ENCODE measurements at regions not wholly inside any gene's neighbourhood (a gene's known extent, or its start where the extent isn't known, plus 50 kb on each side); places are given as distances from the start of the nearest gene placed in this dataset.
"Not testable (repeated sequence)": the region's sequence is repeated elsewhere in the genome, so short reads cannot be mapped to it uniquely, and the experiment has no call there.

DNA sequence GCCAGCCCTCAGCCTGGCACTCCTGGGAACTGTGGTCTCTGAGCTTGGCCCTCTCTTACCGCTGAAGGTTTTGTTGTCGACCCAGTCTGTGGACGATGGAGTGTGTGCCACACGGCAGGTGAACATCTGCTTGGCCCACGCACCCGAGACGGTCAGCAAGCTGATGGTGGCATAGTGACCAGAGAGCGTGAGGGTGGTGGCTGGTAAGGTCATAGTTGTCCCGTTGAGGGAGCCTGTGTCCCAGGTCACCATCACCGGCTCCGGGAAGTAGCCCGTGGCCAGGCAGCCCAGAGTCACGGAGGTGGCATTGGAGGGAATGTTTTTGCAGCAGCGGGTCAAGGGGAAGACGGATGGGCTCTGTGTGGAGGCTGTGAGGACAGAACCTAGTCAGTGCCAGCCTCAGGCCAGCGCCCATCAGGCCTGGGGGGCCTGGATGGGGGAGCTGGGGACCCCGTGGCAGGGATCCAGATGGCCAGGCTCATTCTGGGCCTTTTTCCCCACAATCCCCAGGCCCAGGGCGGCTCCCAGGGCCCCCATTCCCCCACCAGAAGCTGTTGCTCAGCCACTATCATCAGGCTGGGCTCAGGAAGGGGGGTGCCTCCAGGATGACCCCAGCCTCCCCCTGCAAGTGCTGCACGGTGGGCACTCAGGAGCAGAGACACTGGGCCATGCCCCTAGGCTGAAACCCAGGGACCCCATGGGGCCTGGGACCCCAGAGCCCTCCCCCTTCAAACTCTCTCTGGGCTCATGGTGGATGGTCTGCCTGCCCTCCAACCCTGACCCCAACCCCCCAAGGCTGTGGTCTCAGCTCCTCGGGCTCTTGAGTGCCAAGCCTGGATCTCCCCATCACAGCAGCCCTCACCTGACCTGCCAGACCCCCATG is 75.2 kb downstream of the TMEM121 start:
- DNase-seq: no peak

DNA sequence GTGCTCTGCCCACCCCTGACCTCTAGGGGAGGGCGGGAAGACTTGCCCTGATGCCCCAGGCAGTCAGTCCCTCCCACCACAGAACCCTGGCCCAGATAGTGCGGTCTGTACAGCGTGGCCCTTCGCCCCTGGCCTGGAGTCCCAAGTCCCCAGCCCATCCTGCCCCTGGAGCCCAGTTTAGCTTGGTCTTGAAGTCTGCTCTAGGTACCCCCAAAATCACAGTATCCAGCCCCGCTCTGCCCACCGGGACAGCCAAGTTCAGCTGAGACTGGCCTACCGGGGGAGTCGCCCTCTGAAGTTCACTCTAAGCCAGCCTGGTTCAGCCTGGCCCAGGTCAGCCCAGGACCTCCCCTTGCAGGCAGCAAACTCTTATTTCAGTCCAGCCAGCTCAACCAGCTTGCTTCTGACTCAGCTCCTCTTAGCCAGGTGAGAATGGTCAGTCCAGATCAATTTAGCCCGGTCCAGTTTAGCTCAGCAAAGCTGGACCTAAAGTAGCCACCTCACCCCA is 75.9 kb downstream of the TMEM121 start:
- DNase-seq: no peak

DNA sequence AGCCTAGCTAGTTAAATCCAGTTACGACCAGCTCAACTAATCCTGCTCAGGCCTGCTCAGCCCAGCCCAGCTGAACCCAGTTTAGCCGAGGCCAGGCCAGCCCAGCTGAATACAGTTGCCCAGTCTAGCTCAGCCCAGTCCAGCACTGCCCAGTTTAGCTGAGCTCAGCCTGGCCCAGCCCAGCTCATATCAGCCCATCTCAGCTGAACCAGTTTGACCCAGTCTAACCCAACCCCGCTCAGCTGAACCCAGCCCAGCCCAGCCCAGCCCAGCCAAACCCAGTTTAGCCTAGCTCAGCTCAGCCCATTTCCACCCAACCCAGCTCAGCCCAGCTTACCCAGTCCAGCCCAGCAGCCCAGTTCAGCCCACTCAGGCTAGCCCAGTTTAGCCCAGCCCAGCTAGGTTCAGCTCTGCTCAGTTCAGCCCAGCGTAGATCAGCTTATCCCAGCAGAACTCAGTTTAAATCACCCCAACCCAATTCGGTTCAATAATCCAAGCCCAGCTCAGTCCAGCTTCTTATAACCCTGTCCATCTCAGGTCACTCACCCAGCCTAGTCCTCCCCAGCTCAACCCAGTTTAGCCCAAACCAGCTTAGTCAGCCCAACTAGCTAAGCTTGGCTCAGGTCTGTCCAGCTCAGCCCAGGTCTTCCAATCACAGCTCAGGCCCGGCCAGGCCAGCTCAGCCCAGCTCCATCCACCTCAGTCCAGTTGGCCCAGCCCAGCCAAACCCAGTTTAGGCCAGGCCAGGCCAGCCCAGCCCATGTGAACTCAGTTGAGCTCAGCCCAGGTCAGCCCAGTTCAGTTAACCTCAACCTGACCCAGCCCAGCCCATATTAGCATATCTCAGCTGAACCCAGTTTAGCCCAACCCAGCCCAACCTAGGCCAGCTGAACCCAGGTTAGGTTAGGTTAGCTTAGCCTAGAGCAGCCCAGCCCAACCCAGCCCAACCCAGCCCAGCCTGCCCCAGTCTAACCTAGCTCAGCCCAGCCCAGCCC is 76.7 kb downstream of the TMEM121 start:
- DNase-seq: no peak

DNA sequence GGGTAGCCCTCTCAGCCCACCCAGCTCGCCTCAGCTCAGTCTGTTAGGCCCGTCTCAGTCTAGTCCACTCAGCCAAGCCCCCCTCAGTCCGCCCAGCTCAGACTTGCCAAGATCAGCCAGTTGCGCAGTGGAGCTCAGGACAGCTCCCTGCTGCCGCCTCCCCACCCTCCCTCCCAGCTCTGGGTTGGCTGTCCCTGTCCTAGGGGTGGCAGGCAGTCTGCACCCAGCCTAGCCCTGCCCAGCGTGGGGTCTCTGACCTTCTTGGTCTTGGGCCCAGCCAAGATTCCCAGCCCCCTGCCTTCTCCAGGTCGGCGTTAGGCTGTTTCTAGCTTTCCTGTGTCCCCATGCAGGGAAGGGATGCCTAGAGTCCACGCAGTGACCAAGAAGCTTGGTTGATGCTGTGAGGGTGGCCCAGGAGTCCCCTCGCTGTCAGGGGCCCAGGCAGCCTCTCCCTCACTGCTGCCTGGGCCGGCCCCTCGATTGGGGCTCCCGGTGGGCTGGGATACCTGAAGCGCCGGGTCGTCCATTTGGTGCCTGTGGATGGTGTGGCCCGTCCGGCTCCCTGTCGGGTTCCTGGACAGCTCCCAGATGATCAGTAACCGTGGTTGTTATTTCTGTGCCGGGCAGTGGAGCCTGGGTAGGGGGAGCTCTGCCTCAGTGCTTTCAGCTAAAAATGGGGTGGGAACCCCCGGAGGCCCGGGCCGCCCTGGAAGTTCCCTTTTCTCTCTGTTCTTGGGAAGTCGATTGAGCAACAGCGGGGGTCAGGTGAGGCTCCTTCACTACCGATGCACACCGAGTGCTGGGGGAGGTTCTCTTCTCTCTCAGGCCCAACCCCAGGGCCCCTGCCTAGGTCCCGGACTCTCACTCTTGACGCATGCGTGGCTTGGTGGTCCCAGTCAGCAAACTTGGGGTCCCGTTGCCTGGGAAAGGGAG is 78.4 kb downstream of the TMEM121 start:
- DNase-seq: not testable (repeated sequence)

DNA sequence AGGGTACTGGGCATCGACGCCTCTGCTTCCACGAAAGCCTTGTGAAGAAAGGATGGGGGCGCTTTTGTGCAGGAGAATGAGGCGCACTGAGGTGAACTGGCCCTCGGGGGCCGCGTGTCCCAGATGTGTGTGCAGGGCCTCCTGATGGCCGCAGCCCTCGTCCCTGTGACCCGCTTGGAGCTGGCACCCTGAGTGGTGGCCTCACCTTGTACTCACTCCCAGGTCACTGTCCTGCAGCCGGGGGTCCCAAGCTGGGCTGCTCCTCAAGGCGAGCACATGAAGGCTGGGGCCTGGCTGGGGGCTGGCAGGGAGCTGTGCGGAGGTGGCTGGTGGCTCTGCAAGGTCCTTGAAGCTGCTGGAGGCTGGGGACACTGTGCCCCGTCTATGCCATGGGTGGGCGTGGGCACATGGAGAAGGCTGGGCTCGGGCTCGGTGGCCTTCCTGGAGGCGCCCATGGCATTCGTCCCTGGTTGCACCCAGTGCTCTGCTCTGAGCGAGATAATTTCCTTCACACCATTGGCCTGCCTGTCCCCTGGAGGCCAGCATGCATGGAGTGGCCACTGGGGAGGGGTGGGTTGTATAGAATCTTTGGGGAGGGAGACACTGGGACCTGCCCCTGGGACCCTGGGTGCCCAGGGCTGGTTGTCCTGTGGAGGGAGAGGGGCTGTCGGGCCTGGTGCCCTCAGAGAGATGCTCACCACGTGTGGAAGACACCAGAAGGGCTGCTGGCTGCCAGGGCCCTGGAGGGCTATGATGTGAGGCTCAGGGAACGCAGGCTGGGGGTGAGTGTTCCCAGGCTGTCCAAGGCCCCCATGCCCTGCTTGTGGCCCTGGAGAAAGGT is 79.3 kb downstream of the TMEM121 start:
- no peak for DNase-seq

DNA sequence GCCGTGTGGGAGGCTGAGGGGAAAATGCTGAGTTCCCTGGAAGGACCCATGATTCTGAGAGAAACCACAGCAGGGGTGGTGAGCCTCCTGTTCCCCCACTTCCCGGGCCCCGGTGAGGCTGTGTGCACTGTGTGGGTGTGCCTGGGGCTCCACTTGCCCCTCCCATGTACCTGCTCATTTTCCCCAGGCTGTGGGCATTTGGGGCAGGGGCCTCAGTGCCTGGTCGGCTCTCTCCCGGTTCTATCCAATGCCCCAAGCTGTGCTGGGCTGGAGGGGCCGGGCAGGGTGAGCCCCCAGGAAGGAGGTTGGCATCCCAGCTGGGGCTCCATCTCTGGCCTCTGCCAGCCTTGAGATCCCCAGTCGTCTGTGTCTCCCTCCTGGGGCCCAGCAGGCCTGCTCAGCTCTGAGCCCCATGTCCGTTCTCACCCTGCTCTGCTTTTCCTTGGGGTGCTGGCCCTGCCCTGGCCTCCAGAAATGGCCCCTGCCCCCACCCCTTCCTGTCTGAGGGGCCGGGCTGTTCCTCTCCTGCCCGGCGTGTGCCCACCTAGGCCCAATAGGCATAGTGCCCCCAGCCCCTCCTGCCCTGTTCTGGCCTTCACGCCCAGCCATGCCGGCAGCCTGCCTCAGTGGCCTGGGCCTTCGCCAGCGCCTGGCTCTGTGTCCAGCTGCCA is 80.1 kb downstream of the TMEM121 start:
- not testable (repeated sequence) for DNase-seq

DNA sequence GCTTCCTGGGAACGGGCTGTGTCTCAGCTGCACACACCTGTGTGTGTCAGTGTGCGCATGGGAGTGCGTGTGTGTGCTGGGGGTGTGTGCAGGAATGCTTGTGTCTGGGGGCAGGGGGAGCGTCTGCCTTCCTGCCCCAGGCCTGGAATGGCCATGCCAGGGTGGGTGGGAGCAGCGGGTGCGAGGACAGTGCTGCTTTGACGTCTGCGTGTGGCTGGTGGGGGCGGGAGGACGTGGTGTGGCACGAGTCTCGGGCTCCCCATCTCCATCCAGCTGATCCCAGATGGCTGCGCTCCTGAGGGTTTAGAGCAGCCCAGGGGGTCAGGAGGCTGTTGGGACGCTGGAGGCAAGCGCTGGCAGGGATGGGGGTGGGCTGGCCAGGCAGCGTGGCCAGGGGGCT is 80.6 kb downstream of the TMEM121 start:
- DNase-seq: not testable (repeated sequence)

DNA sequence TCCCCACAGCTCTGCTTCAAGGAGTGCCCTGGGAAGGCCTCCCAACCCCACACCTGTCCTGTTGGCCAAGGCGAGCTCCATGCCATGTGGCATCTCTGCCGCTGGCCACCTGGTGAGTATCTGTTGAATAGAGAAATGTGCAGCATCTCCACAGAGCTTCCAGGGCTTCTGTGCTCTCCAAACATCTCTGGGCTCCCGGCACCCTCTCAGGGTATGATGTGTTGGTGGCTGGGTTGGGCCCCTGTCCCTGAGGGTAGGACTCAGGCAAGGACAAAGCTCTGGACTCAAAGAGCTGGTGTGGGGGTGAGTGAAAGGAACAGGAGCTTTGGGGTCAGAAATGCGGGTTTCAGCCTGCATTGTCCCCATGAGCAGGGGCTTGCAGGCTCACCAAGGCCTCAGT is 88.6 kb downstream of the TMEM121 start:
- not testable (repeated sequence) for DNase-seq

DNA sequence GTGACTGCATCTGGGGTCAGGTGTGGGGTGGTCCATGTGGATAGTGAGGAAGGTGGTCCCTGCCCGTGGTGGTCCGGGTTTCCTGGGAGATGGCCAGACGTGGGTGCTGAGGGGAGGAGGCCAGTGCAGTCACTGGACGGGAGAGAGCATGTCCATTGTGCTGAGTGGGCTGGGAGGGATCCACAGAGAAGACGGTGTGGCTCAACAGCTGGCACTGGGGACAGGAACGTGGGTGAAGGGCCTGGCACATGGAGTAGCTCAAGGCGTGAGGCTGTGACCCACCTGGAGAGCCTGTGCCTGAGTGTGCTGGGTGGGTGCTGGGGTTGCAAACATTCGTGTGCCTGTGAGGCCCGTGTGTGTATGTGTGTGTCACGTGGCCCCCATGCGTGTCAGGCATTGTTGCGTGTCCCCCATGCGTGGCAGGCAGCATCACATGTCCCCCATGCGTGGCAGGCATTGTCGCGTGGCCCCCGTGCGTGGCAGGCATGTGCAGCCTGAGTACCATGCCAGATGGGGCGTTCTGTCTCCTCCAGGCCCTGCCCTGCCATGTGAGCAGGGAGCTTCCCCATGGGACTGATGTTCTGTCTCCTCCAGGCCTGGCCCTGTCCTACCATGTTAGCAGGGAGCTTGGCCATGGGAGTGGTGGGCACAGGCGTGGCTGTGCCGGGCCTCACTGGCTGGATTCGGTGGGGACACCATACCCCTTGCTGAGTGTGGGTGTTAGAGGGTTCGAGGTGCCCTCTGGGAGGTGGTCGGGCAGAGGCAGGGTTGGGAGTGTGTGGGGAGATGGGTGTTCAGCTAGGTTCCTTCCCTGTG is 89.8 kb downstream of the TMEM121 start:
- not testable (repeated sequence) for DNase-seq

DNA sequence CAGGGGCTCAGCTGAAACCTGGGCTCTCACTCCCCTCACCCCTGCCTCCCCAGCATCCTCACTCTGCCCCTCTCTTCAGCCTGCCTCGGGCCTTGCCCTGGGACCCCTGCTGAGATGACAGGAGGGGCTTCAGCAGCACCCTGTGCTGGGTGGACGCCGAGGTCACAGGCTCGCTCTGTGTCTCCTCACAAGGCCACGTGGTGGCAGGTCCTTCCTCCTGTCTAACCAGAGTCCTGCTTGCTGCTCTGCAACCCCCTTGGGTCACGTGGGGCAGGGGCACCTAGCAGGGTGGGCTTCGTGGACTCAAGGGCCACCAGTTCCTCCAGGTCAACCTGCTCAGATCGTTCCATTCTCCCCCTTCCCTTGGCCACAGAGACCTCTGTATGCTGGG is 90.4 kb downstream of the TMEM121 start:
- no peak for DNase-seq

DNA sequence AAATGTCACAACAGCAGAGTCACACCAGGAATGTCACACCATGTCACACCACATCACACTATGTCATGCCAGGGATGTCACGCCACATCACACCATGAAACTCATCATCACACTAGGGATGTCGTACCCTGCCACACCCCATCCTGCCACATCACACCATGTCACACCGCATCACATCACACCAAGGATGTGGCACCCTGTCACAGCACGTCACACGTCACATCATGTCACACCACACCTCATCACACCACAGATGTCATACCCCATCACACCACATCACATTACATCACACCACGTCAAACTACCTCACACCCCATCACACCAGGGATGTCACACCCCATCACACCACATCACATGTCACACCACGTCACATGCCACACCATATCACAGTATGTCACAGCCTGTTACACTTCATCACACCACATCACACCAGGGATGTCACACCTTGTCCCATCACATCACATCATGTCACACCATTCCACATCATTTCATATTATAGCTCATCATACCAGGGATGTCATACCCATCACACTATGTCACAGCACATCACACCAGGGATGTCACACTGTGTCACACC is 90.9 kb downstream of the TMEM121 start:
- DNase-seq: no peak

DNA sequence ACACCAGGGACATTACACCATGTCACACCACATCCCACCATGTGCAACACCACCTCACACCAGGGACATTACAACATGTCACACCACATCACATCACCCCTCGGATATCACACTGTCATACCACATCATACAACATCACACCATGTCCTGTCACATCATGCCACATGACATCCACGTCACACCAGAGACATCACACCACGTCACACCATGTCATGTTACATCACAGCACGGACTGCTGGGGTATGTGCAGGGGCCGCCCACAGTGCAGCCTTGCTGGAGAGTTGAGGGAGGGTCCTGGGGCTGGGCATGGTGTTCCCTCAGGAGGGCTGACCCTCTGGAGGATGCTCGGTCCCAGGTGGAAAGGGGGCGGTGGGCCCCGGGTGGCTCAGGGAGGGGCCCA is 91.4 kb downstream of the TMEM121 start:
- not testable (repeated sequence) for DNase-seq

DNA sequence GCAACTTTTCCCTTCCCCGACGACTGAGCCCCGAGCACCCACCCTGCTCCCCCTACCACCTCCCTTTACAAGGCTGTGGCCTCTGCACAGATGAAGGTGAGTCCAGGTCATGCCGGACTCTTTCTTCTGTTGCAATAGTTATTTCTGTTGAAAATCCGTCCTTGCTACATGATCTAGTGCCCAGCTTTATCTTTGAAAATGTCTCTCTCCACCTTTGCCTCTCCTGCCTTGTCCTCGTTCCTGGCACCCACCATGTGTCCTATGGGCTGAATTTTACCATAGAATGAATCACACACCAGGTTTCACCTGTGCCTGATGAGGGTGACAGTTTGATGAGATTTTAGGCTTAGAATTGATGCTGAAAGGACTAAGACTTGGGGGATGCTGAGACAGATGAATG is 92.9 kb downstream of the TMEM121 start:
- not testable (repeated sequence) for DNase-seq

DNA sequence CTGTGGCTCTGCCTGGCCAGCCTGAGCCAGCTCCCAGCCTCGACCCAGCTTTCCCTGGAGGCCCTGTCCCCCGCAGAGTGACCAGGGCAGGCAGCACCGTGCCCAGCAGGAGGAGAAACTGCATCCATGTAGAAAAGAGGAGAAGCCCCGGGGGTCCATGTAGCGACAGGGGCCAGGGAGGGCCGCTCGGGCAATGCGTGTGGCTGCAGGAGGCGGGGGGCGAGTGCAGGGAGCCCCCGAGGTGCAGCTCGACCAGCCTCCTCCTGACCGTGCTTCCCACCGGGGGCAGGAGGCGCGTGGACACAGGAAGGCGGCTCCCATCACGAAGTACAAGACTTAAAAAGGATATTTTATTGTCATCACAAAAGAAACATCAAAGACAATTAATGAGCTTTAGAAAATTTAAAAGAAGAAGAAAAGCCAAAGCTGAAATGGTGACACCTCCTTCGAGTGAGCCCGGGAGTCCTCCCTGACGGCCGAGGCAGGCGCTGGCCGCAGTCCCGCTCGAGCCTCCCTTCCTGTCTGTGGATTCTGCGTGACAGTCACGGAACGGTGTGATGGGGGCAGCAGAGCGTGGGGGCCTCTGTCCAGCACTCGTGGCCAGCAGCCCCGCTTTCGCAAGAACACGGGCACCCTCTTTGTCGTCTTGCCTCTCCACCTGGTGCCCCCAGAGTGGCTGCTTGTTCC is 93.9 kb downstream of the TMEM121 start:
- not testable (repeated sequence) for DNase-seq

DNA sequence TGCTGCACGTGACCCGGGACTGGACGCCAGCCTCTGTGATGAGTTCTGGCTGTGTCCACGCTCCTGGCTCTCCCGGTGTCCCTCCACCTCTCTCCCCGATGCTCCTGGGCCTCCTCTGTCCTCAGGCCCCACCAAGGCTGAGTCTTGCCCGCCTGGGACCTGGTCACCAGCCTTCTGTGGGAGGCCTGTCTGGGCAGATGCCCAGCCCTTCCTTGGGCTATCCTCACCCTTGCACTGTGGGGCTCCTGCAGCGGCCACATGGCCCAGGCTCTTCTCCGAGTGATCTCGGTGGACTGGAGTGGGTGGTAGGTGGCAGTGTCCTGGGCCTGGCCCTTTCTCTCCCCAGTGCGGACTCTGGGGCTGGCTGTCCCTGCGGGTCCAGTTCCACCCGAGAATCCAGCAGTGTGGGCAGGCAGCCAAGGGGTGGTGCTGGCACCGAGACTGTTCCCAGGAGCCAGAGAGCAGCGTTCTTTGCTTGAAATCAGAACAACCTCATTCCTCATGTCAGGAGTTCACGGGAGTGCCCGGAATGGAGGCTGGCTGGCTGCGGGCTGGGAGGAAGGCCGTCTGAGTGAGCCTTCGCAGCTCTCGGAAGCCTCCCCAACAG is 94.6 kb downstream of the TMEM121 start:
- not testable (repeated sequence) for DNase-seq

DNA sequence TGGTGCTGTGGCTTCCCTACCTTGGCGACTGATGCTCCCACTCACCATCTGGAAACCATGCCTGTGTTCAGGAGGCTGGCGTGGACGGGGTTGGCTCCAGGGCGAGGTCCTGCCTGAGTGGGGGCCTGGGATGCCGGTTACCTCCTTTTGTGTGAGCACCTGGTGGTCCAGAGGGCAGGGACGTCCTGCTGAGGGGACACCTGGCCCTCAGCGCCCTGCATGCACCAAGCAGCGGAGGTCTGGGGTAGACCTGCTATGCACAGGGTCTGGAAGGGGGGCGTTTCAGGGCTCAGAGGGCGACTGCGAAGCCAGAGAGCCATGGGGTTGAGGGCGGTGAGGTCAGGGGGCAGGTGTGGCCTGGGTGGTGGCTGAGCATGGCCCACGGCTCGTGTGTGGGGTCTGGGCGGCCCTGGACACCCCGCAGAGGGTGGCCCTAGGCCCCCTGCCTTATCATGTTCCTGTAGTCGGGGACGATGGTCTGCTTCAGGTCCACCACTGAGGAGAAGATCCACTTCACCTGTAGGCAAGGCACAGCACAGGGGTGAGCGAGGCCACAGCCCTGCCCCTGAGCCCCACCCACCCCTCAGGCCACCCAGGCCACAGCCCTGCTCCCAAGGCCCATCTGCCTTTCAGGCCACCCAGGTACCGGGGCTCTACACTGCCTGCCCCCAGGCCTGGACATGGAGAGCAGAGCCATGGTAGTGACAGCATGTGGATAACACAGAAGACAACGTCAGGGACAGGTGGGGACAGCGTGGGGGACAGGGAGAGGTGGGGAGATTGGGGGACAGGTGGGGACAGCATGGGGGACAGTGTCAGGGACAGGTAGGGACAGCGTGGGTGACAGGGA is 95.3 kb downstream of the TMEM121 start:
- not testable (repeated sequence) for DNase-seq

DNA sequence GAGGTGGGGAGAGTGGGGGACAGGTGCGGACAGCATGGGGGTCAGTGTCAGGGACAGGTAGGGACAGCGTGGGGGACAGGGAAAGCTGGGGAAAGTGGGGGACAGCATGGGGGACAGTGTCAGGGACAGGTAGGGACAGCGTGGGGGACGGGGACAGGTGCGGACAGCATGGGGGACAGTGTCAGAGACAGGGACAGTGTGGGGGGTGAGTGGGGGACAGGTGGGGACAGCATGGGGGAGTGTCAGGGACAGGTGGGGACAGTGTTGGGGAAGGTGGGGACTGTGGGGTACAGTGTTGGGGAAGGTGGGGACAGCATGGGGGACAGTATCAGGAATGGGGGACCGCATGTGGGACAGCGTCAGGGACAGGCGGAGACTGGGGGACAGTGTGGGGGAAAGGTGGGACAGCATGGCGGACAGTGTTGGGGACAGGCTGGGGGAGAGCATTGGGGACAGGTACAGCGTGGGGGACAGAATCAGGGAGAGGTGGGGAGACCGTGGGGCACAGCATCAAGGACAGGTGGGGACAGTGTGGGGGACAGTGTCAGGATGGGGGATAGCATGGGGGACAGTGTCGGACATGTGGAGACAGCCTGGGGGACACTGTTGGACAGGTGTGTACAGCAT is 96.1 kb downstream of the TMEM121 start:
- DNase-seq: no peak
